ENCODE measurements at regions not wholly inside any gene's neighbourhood (a gene's known extent, or its start where the extent isn't known, plus 50 kb on each side); places are given as distances from the start of the nearest gene placed in this dataset.

DNA sequence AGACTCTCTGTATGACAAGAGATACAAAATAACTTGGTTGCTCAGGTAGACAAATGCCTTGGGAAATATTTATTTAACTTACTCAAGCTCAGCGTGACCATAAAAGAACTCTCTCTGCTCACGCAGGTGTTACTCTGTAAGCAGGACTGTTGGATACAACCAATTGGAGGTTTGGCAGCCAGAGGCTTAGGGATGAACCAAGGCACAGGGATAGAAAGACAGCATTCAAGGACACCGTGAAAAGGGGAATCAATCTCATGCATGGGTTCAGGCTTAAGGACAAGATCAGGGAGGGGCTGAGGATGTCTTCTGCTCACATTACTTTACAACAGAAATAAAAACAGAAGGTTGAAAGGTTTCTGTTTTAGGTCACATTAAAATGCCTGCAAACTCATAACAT lies 389.0 kb upstream of the BRINP1 start:
- H2AK5ac ChIP-seq (ENCODE audit: insufficient read length, low read length), result no peak overlapping the region
- no peaks in the 10 kb centered on the region for H3K79me1 ChIP-seq (ENCODE audit: insufficient read depth, low read depth, low read length, poor library complexity, severe bottlenecking)
- no peaks in the 10 kb centered on the region for H3K23me2 ChIP-seq (ENCODE audit: insufficient read length, low read depth, low read length, poor library complexity, severe bottlenecking)
- no peaks in the 10 kb centered on the region for H3K9me3 ChIP-seq (ENCODE audit: control insufficient read depth, low read depth, low read length)
- TF ChIP-seq, protein P1, sequence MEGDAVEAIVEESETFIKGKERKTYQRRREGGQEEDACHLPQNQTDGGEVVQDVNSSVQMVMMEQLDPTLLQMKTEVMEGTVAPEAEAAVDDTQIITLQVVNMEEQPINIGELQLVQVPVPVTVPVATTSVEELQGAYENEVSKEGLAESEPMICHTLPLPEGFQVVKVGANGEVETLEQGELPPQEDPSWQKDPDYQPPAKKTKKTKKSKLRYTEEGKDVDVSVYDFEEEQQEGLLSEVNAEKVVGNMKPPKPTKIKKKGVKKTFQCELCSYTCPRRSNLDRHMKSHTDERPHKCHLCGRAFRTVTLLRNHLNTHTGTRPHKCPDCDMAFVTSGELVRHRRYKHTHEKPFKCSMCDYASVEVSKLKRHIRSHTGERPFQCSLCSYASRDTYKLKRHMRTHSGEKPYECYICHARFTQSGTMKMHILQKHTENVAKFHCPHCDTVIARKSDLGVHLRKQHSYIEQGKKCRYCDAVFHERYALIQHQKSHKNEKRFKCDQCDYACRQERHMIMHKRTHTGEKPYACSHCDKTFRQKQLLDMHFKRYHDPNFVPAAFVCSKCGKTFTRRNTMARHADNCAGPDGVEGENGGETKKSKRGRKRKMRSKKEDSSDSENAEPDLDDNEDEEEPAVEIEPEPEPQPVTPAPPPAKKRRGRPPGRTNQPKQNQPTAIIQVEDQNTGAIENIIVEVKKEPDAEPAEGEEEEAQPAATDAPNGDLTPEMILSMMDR (conservative IDR thresholded peaks at IDR 0.05), result no peak
- no peaks in the 10 kb centered on the region for H3K27me3 ChIP-seq (ENCODE audit: insufficient read depth, low read length)
- no peak overlapping the region for H4K91ac ChIP-seq (ENCODE audit: insufficient read length, low read depth, low read length)
- no peaks in the 10 kb centered on the region for H4K20me1 ChIP-seq (ENCODE audit: control insufficient read depth, insufficient read depth, insufficient read length)
- DNase-seq, result no peak
- H3K4me1 ChIP-seq (ENCODE audit: insufficient read depth, low read length), result no peaks in the 10 kb centered on the region; the same call in 1 of the 2 replicates
- no peak overlapping the region for H2BK120ac ChIP-seq (ENCODE audit: low read depth, low read length, poor library complexity, severe bottlenecking)
- H3K14ac ChIP-seq (ENCODE audit: insufficient read depth, low read length), result no peak overlapping the region
- H3K9ac ChIP-seq (ENCODE audit: extremely low read depth, insufficient read length, low read length), result no peak overlapping the region
- H3T11ph ChIP-seq (ENCODE audit: low read length), result no peak overlapping the region
- H3K27me3 Mint-ChIP-seq (ENCODE audit: low read depth), result no peaks in the 10 kb centered on the region
- H3K27ac ChIP-seq (ENCODE audit: insufficient read length, low read depth, low read length), result no peak overlapping the region
- H2AFZ ChIP-seq (ENCODE audit: low read length), result no peak overlapping the region
- peaks cover 19 to 46% of the 10 kb centered on the region in 2 experiments for H3K4me1 Mint-ChIP-seq
- no peak overlapping the region for H2BK12ac ChIP-seq (ENCODE audit: insufficient read length, low read depth, low read length)
- H3K9me3 Mint-ChIP-seq, result no peaks in the 10 kb centered on the region
- no peak overlapping the region for H3K18ac ChIP-seq (ENCODE audit: insufficient read length, low read depth, low read length)
- H3K4ac ChIP-seq (ENCODE audit: low read depth, low read length), result no peak overlapping the region
- H3K27ac Mint-ChIP-seq, result peak overlapping the region in 1 of 3 experiments; percentile 50; a peak in 2 of 7 replicates
- H2BK15ac ChIP-seq (ENCODE audit: low read depth, low read length), result no peak overlapping the region
- H3K23ac ChIP-seq (ENCODE audit: insufficient read length, low read depth, low read length), result no peak overlapping the region
- H3K36me3 Mint-ChIP-seq (ENCODE audit: insufficient read depth in 1 of 3, low read depth in 3 of 3), result no peaks in the 10 kb centered on the region
- H3K79me2 ChIP-seq (ENCODE audit: insufficient read depth, low read length), result no peaks in the 10 kb centered on the region
- H4K5ac ChIP-seq (ENCODE audit: insufficient read length, low read depth, low read length), result no peak overlapping the region
- no peak overlapping the region; a peak in 1 of 5 replicates for H3K4me3 Mint-ChIP-seq
- H4K8ac ChIP-seq (replicated peaks; ENCODE audit: insufficient read length, low read depth, low read length), result no peak overlapping the region
- H3K56ac ChIP-seq (ENCODE audit: insufficient read length, low read depth, low read length), result no peak overlapping the region
- no CpG with 5 or more reads among the region's 3 CpGs for WGBS (ENCODE audit: extremely low coverage, insufficient read length, low lambda C conversion rate)
- H2BK5ac ChIP-seq (ENCODE audit: insufficient read length, low read length), result no peak overlapping the region
- no peak overlapping the region for H2BK20ac ChIP-seq (ENCODE audit: low read depth, low read length, poor library complexity, severe bottlenecking)
- H3K4me2 ChIP-seq (ENCODE audit: insufficient read depth, insufficient read length, low read length), result no peak overlapping the region

All from H9 (cell line).